Dermis blood vessel endothelial cell (primary cell): ENCODE measurements at regions not wholly inside any gene's neighbourhood (a gene's known extent, or its start where the extent isn't known, plus 50 kb on each side); places are given as distances from the start of the nearest gene placed in this dataset.

Experiments
- DNase-seq: peaks from one replicate; pipeline ENCODE4 v3.0.0; 2010

DNA sequence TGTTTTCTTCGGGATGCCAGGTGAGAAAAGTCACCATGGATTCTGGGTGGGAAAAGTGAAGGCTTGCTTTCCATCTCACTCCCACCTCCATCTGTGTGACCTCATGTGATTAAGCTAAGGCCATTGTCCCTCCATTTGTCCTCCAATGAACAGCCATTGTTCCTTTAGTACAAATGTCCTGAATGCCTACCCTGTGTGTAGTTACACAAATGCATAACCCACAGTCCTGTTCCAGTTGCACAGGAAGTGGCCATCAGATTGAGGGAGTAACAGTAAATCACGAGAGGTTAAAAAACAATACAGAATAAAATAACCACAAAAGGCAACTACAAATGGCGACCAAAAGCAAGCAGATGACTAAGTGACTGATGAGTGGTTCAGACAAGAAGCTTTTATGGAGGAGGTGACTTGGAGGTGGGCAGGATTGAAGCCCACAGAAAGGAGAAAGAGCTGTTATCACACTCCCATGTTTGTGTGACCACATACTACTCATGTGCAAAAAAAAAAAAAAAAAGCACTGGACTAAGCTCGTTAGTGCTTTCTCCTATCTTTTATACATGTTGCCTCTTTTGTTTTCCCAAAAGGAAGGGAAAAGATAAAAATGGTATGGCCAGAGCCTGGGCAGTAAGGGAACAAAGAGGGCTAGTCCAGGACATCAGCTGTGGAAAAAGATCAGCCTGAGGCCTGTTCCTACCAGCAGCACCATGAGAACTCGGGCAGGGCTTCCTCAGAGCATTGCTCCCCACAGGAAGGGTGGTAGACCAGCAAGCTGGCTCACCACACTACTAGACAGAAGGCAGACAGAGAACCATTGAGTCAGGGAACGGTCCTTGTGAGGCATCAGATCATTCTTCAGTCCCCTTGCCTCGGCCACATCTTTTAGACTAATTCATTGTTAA lies 111.0 kb downstream of the TFAP2A start:
- DNase-seq, result no peak

DNA sequence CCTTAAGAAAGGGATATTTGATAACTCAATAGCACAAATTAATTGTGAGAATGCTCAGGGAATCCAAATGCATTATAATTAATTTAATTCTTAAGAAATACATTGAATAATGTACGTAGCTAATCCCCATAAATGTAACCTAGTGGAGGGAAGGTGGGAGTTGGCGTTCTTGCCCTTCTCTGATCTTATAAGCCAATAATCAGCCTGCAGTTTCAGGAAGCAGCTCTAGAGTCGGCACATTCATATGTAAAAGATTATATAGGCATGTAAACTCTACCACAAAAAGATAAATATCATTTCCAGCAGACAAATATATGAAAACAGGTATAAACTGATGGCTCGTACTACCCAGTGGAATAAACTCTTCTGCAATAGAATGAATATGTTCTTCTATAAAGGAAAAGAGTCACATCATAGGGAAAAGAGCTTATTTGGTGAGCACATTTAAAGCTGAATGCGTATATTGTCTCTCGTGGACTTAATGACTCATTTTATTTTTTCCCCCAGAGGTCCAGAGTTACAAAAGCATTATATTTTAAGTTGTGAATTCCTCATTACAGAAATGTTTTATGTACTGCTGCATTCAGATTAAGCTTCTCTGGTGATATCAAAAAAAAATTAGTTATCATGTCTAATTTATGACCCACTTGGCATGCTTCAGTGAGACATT lies 112.2 kb downstream of the TFAP2A start:
- no peak for DNase-seq

DNA sequence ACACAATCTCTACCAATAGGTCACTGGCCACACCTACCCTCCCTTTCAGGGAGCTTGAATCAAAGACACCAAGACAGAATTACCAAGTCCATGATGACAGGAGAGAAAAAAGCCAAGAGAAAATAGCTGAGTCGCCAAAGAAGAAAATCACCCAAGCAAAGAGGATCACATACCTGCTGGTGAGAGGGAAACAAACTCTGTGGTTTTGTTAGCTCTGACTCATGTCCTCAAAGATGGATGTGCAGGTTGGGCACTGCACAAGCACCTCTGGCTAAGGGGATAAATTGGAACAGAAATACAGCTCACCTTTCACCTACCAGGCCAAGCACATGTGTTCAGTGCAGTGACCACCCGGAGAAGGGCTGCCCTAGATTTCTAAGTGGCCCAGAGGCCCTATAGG lies 114.8 kb downstream of the TFAP2A start:
- DNase-seq, result no peak

DNA sequence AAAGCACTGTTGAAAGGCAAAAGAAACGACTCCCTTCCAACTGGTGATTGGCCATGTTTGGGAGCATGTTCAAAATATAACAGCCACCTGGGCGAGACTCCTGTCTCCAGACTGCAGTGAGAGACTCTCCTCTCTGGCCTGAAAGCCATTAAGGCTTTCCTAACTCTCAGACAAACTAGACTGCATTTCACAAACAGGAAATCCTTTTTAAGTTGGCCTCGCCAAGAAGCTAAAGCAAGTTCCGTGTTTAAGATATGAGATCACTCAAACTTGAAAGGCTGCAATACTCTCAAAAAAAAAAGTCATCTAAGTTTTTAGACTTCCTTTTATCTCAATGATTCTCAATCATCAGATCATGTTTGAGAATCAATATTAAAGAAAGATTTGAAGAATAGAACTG lies 117.0 kb downstream of the TFAP2A start:
- no peak for DNase-seq

DNA sequence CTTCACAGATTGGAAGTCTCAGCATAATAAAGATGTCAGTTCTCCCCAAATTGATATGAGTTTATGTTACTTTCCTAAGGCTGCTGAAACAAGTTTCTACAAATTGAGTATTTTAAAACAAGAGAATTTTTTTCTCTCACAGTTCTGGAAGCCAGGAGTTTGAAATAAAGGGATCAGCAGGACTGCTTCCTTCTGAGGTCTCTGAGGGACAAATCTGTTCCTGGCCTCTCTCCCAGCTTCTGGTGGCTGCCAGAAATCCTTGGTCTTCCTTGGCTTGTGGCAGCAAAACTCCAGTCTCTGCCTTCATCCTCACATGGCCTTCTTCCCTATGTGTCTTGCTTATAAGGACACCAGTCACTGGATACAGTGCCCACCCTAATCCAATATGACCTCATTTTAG lies 136.1 kb downstream of the TFAP2A start:
- no peak for DNase-seq

DNA sequence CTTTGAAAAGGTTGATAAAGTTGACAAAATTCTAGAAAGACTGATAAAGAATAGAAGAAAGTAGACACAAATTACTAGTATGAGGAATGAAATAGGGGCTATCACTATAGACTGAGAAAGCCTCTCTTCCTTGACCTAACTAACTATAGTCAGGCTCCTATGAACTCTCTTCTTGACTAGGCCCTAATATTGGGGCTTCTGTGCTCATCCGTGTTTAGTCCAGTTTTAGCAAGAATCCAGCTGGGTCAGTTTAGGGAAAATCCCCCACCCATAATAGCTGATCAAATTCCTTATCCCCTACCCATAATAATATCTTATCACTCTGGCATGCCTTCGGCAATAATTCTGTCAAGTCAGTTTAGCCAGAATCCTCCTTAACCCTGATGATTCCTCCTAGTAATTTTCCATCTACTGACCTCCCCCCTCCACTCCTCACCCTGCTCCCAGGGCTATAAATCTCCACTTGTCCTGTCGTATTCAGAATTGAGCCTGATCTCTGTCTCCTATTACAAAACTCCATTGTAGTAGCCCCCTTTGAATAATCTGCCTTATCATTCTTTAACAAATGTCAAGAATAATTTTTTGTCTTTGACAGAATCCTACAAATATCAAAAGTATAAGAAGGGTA lies 138.1 kb downstream of the TFAP2A start:
- no peak for DNase-seq

DNA sequence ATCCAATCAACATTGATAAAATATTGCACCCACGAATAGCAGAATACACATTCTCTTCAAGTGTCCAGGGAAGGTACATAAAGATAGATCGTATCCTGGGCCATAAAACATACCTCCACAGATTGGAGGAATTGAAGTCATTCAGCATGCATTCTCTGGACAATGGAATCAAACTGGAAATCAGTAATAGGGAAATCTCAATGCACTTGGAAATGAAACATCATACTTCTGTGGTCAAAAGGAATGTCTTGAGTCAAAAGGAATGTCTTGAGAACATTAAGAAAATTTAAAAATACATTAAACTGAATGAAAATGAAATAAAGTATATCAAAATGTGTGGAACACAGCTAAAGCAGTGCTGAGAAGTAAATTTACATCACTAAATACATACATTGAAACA lies 138.8 kb downstream of the TFAP2A start:
- no peak for DNase-seq

DNA sequence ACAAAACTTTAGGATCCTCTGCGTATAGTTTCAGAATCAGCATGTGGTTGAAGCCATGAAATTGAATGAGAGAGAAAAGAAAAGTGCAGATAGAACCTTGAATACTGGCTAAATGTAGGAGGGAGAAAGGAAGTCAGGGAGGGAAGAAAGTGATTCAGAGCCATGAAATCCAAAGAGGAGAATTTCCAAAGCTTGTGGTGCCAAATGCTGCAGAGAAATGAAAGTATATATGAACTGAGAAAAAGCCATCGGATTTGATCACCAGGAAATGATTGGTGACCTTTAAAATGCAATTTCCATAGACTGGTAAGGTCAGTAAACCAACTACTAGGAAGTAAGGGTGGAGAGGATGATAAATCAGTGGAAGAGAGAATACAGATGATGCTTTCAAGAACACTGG lies 142.3 kb downstream of the TFAP2A start:
- DNase-seq, result no peak

DNA sequence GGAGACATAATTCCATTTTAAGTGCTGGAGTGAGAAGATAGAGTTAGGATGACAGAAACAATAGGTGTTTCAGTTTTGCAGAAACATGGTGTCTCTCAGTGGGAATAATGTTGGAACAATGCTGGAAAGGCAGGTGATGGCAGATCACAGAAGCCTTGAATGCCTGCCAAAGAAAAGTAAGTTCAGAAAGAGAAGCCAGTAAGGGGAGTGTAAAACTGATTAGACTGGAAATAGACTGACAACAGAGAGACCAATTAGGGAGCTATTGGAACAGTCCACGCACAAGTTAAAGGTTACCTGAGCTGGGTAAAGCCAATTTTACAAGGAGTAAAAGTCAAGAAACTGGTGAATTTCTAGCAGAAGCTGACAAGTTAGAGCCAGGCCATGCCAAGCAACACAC lies 142.9 kb downstream of the TFAP2A start:
- DNase-seq, result no peak

DNA sequence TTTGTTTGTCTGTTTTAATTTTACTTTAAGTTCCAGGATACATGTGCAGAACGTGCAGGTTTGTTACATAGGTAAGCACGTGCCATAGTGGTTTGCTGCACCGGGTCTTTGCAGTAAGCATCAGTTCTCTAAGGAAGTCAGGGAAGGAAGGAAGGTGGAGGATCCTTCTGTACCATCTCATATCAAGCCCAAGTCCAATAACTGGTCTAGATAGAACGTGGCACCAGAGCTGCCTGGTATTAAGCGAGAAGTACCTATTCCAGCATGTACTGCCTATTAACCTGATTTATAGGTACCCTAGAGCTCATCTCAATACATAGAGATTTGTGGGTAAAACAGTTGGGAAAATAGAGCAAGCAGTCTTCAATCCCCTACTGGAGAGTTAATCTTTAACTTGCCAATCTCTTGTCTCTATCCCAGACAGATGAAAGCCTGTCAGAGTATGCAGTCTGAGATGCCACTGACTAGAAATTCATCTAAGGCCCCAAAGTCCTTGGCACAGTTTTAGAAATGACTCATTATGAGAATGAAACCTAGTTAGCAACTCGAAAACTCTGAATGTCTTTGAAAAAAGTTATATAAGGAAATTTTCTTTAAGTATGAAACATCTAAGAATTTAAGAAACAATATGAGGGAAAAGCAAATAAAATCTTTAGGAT lies 144.9 kb downstream of the TFAP2A start:
- DNase-seq, result no peak

DNA sequence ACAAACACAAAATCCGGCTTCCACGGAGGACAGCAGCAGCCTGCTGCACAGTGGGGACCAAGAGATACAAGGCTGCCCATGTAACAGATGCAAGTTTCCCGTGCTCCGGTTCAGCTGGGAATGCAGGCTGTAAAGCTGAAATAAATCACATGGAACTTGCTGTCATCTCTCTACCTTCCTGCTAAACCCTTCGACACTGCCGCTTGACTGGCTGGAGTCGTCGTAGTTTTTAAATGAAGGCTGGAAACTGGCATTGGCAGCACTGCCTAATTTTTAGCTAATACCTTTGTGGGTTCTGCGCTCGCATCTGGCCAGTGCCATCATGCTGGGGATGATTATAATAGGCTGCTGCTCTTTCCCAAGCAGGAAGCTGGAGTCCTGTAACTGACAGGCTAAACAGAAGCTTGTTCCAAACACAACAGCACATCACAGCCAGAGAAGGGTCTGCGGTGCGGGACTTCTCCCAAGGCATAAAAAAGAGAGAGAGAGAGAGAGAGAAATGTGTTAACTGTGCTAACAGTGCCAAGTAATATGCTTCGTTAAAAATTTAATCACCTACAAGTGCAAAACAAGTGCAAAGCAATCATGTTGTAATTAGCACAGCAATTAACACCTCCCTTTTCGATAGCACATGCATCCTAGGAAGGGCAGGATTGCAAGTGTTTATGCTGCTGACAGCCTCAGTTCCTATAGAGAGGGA lies 146.1 kb downstream of the TFAP2A start:
- no peak for DNase-seq

DNA sequence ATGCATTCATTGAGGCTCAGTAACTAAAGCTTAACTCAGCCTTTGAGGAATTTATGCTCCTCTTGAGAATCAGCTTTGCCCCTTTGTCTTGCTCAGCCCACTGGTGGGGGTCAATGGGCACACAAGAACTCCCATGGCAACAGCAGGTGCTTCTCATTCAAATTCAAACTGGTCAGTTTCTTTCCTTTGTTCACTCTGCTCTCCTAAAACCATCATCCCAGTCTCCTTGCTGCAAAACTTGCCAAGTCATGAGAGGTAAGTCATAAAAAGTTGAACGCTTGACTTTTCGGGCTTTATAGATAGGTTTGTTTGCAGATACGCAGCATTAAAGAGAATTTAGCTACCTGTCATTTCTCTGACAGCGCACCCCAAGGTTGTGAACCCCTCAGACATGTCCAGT lies 146.8 kb downstream of the TFAP2A start:
- DNase-seq, result no peak

DNA sequence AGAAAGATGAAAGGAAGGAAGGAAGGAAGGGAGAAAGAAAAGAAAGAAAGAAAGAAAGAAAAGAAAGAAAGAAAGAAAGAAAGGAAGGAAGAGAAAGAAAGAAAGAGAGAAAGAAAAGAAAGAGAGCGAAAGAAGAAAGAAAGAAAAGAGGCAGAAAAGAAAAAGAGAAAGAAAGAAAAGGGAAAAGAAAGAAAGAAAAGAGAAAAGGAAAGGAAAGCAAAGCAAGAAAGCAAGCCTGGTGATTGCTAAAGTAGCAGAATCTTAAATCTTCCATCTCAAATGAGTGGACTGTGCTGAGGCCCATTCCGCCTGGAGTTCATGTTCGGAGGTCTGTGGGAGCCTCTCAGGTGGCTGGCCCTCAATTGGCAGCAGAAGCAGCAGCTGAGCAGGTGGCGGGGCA lies 148.4 kb downstream of the TFAP2A start:
- no peak for DNase-seq

DNA sequence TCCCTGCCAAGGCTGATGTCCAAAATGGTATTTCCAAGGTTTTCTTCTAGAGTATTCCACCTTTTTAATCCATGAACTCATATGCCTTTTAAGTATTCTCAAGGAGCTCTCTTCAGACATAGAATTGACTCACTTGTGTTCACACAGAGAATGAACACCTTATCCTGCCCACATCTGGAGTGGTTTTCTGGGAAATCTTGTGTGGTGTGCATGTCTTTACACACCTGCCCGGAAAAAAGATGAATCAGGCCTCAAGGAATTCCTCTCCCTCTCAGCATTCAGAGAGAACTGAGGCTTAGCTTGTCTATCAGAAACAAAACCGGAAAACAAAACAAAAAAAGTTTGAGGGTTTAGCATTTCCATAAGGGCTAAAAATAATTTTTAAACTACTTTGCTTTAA lies 148.8 kb downstream of the TFAP2A start:
- DNase-seq, result no peak

DNA sequence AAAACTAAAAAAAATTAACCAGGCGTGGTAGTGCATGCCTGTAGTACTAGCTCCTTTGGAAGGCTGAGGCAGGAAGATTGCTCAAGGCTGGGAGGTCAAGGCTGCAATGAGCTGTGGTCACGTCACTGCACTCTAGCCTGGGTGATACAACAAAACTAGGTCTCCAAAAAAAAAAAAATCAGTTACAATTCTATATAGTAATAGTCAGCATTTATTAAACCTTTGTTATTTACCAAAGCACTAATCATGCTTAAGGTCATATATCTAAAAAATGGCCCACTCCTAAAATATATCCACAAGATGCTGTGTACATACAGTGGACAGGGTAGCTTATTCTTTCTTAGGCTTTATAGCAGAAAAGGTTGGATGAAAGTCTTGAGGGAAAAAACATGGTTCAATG lies 152.4 kb downstream of the TFAP2A start:
- DNase-seq, result no peak

DNA sequence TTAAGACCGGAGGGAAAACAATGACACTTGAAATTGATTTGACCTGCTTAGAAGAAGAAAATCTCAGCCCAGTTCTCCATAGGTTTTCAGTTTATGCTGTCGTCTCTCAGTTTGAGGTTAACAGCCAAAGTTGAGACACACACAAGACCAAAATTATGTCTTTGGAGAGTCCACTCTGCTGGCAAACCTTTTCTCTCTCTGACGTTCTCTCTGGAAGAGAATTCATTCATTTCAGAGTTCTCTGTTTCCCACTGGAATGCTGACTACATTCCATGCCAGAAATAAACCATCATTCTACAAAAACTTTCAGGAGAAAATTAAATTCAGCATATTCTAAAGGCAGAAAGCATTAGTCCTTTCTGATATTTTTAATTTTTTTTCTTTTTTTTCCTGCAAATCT lies 155.2 kb downstream of the TFAP2A start:
- DNase-seq, result no peak

DNA sequence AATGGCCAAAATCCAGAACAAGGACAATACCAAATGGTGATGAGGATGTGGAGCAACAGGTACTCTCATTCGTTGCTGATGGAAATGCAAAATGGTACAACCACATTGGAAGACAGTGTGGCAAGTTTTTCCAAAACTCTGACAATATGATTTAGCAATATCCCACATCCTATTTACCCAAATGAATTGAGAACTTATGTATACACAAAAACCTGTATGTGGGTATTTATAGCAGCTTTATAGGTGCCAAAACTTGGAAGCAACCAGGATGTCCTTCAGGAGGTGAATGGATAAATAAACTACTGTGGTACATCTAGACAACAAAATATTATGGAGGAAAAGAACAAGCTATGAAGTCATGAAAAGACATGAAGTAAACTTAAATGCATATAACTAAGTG lies 156.5 kb downstream of the TFAP2A start:
- no peak for DNase-seq

DNA sequence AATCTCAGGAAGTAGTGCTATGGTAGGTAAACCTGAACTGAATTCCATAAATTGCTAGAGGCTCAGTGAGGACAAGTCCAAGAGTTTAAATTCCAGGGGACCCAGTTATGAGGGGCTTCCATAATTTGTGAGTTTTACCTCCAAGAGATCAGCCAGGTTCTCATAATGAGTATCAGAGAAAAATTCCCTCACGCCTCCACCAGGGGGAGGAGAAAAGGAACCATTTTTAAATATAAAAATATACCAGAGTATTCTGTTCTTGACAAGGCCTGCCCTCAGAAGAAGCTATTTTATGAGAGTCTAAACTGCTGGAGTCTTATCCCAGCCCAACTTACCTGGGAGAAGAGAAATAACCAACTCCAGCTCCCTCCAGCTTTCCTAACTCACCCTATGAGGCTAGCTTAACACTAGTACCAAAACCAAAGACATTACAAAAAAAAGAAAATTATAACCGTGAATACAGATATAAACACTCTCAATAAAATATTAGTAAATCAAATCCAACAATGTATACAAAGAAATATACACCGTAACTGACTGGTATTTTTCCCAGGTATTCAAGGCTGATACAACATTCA lies 158.7 kb downstream of the TFAP2A start:
- DNase-seq, result peak; percentile 19

DNA sequence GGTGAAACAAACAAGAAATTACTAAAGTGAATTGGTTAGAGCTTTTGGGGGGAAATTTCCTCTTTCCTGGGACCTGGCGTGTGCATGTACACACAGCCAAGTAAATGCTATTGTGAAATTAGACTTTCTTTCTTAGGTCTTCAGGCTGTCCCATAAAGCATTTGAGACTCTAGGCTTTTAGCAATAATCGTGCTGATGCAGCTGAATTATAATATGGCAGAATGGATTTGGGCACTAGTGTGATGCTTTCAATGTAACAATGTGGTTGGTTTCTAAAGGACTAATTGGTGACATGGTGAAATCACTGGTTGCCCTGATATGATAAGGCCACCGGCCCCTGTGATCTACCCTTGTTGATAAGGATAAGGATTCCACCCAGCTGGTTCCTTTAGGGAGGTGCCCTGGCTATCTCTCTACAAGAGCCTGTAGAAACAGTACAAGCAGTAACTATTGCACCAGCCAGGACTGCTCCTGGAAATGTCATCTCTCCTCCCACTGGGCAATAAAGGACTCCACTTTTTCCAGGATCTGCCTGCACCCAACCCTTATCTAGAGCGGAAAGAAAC lies 164.1 kb downstream of the TFAP2A start:
- DNase-seq, result no peak

DNA sequence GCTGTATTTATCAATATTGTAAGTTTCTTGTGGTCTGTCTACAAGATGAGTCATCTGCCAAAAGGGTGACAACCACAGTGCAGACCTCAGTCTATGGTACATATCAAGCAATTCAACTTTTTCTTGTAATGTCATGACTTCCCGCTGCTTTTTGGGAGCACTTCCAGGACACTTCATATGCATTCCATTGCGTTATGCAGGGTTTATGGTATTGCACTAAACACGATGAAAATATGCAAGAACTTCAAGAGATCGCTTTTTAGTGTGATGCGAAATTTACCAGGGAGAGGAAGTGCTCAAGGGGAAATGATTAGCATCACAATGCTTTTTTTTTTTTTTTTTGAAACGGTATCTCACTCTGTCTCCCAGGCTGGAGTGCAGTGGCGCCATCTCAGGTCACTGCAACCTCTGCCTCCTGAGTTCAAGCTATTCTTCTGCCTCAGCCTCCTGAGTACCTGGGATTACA lies 166.5 kb downstream of the TFAP2A start:
- no peak for DNase-seq

DNA sequence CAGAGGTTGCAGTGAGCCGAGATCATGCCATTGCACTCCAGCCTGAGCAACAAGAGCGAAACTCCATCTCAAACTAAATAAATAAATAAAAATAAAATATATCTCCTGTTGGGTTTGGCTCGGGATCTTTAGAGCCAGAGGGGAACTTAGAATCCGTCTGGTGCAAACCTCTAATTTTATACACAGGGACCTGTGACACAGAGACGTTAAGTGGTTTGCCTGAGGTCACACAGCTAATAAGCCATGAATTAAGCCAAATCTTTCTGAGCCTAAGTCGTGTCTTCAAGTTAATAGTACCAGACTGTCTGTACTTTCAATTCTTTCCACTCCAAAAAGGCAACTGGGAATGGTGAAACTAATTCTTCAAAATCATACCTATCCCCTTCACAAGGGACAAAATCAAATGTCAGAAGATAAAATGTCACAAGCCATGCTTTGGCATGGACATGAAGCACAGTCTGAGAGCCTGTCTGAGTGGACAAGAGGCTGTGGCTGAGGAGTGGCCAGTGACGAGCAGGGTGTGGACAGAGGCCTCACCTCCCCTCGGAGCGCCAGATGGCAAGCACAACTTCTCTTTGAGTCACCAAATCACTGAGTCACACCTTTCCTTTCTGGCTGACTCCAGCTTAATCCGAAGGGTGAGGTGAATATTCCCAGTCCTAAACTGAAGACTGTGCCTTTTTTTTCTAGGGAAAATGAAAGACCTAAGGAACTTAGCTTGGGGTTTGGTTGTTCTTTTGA lies 177.4 kb downstream of the TFAP2A start:
- DNase-seq, result no peak
